ENCODE measurements at regions not wholly inside any gene's neighbourhood (a gene's known extent, or its start where the extent isn't known, plus 50 kb on each side); places are given as distances from the start of the nearest gene placed in this dataset.
A peak's percentile ranks its signal among the peaks of the same experiment; 100 is the strongest.

DNA sequence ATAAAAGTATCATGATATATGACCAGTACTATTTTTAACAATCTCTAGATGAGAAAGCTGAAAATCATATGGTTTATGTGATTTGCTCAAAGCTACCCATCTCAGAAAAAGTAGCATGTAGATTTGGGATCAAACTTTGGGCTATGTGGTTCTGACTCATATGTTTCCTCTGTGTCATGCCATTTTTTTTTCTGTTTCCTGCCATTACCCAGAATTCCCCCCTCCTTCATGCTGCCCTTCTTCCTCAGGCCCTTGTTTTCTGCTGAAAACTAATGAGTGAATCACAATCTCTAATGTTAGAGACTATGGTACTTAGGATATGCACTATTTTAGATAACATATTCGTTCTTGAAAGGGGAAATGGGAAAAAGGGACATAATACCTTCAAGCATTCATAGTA lies 80.7 kb downstream of the JRKL start:
- Histone ChIP-seq H2AFZ (ENCODE audit: low read length) (no peak overlapping the region), H3K27me3 (ENCODE audit: low read length) (no peaks in the 10 kb centered on the region), H3K36me3 (ENCODE audit: low read depth, low read length) (no peaks in the 10 kb centered on the region), H3K4me2 (ENCODE audit: low read length) (no peak overlapping the region), H3K9me3 (ENCODE audit: low read length) (no peaks in the 10 kb centered on the region), H3K4me3 (ENCODE audit: low read length) (no peak overlapping the region), H3K79me2 (ENCODE audit: low read length) (no peaks in the 10 kb centered on the region), H3K9me2 (replicated peaks; ENCODE audit: low read length) (no peaks in the 10 kb centered on the region), H4K20me1 (ENCODE audit: low read length) (no peaks in the 10 kb centered on the region), H3K27ac (ENCODE audit: low read length) (no peak overlapping the region), H3F3A (ENCODE audit: low read length, unreplicated experiment) (no peaks in the 10 kb centered on the region), H3K4me1 (ENCODE audit: insufficient read depth, low read length) (peaks cover 20% of the 10 kb centered on the region), H3K9ac (ENCODE audit: low read length) (no peak overlapping the region)
- no peak for ATAC-seq
- no TSS peak for BruUV-seq (replicated peaks)
- intact Hi-C loops (cut with micrococcal nuclease), result no loop called here
- CTCF ChIA-PET, result no interaction called here
- DNase-seq, result peak; percentile 36
- TF ChIP-seq EZH2 (IDR thresholded peaks at IDR 0.05; ENCODE audit: low read length, unreplicated experiment) (no peak), EZH2phosphoT487 (IDR thresholded peaks at IDR 0.05; ENCODE audit: borderline replicate concordance, low read length) (no peak)
- TF ChIP-seq, protein P1, sequence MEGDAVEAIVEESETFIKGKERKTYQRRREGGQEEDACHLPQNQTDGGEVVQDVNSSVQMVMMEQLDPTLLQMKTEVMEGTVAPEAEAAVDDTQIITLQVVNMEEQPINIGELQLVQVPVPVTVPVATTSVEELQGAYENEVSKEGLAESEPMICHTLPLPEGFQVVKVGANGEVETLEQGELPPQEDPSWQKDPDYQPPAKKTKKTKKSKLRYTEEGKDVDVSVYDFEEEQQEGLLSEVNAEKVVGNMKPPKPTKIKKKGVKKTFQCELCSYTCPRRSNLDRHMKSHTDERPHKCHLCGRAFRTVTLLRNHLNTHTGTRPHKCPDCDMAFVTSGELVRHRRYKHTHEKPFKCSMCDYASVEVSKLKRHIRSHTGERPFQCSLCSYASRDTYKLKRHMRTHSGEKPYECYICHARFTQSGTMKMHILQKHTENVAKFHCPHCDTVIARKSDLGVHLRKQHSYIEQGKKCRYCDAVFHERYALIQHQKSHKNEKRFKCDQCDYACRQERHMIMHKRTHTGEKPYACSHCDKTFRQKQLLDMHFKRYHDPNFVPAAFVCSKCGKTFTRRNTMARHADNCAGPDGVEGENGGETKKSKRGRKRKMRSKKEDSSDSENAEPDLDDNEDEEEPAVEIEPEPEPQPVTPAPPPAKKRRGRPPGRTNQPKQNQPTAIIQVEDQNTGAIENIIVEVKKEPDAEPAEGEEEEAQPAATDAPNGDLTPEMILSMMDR (conservative IDR thresholded peaks at IDR 0.05; ENCODE audit: low read depth, low read length), result no peak
- POLR2A ChIA-PET (ENCODE audit: unreplicated experiment), result no interaction called here

DNA sequence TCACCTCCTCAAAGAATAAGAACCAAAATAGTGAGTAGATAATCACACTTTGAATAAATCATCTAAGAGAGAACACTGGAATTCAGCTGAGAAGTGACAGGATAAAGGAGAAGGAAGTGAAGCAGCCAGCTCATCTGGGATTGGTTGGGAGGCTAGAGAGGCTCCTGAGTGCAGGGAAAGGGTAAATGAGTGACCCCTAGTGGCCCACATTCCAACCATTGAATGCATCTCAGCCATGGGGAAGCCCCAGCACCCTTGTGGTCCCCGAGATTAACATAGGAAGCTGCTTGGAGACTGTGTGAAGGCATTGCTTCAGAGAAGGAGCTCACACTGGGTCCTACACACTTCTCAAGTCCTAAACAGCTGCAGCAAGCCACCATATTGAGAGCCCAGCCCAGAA lies 82.3 kb downstream of the JRKL start:
- ChIA-PET CTCF (no interaction called here), POLR2A (ENCODE audit: unreplicated experiment) (no interaction called here)
- H3K4me2 ChIP-seq (ENCODE audit: low read length), result no peak overlapping the region
- H3K9me3 ChIP-seq (ENCODE audit: low read length), result no peaks in the 10 kb centered on the region
- H2AFZ ChIP-seq (ENCODE audit: low read length), result no peak overlapping the region
- intact Hi-C loops (cut with micrococcal nuclease), result no loop called here
- DNase-seq (no peak), ATAC-seq (no peak)
- no peaks in the 10 kb centered on the region for H3F3A ChIP-seq (ENCODE audit: low read length, unreplicated experiment)
- no peak overlapping the region for H3K27ac ChIP-seq (ENCODE audit: low read length)
- H4K20me1 ChIP-seq (ENCODE audit: low read length), result no peaks in the 10 kb centered on the region
- no peak overlapping the region for H3K9ac ChIP-seq (ENCODE audit: low read length)
- no peak overlapping the region for H3K4me3 ChIP-seq (ENCODE audit: low read length)
- H3K27me3 ChIP-seq (ENCODE audit: low read length), result no peaks in the 10 kb centered on the region
- H3K36me3 ChIP-seq (ENCODE audit: low read depth, low read length), result no peaks in the 10 kb centered on the region
- no TSS peak for BruUV-seq (replicated peaks)
- H3K79me2 ChIP-seq (ENCODE audit: low read length), result no peaks in the 10 kb centered on the region
- no peaks in the 10 kb centered on the region for H3K9me2 ChIP-seq (replicated peaks; ENCODE audit: low read length)
- TF ChIP-seq, protein P1 (conservative IDR thresholded peaks at IDR 0.05; ENCODE audit: low read depth, low read length), result no peak
- TF ChIP-seq EZH2 (IDR thresholded peaks at IDR 0.05; ENCODE audit: low read length, unreplicated experiment) (no peak), EZH2phosphoT487 (IDR thresholded peaks at IDR 0.05; ENCODE audit: borderline replicate concordance, low read length) (no peak)
- peaks cover 17% of the 10 kb centered on the region for H3K4me1 ChIP-seq (ENCODE audit: insufficient read depth, low read length)

DNA sequence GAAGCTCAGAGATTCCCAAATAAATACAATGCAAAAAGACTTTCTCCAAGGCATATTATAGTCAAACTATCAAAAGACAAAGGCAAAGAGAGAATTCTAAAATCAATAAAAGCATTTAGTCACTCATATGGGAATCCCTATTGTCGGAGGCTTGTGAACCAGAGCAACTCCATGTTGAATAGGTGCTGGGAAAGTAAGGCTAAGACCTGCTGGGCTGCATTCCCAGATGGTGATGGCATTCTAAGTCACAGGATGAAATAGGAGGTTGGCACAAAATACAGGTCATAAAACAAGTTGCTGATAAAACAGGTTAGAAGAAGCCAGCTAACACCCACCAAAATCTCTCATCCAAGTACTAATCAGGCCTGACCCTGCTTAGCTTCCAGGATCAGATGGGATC lies 84.5 kb downstream of the JRKL start:
- ChIA-PET POLR2A (ENCODE audit: unreplicated experiment) (no interaction called here), CTCF (no interaction called here)
- H3K4me1 ChIP-seq (ENCODE audit: insufficient read depth, low read length), result peaks cover 17% of the 10 kb centered on the region
- H3F3A ChIP-seq (ENCODE audit: low read length, unreplicated experiment), result no peaks in the 10 kb centered on the region
- H4K20me1 ChIP-seq (ENCODE audit: low read length), result no peaks in the 10 kb centered on the region
- ATAC-seq, result peak; percentile 76
- H3K27ac ChIP-seq (ENCODE audit: low read length), result peak overlapping the region; percentile 63
- no peaks in the 10 kb centered on the region for H3K9me3 ChIP-seq (ENCODE audit: low read length)
- H3K9ac ChIP-seq (ENCODE audit: low read length), result no peak overlapping the region
- no peak overlapping the region for H2AFZ ChIP-seq (ENCODE audit: low read length)
- no peaks in the 10 kb centered on the region for H3K79me2 ChIP-seq (ENCODE audit: low read length)
- intact Hi-C loops (cut with micrococcal nuclease), result no loop called here
- BruUV-seq (replicated peaks), result no TSS peak
- H3K9me2 ChIP-seq (replicated peaks; ENCODE audit: low read length), result no peaks in the 10 kb centered on the region
- DNase-seq, result peak; percentile 94
- TF ChIP-seq EZH2phosphoT487 (IDR thresholded peaks at IDR 0.05; ENCODE audit: borderline replicate concordance, low read length) (no peak), EZH2 (IDR thresholded peaks at IDR 0.05; ENCODE audit: low read length, unreplicated experiment) (no peak)
- TF ChIP-seq, protein P1 (conservative IDR thresholded peaks at IDR 0.05; ENCODE audit: low read depth, low read length), result no peak
- no peak overlapping the region for H3K4me3 ChIP-seq (ENCODE audit: low read length)
- no peaks in the 10 kb centered on the region for H3K27me3 ChIP-seq (ENCODE audit: low read length)
- H3K4me2 ChIP-seq (ENCODE audit: low read length), result 0 out of 2 replicates have a peak overlapping the region, but pooled peaks have one; percentile 2
- no peaks in the 10 kb centered on the region for H3K36me3 ChIP-seq (ENCODE audit: low read depth, low read length)
